HUES64 (cell line): ENCODE measurements at regions not wholly inside any gene's neighbourhood (a gene's known extent, or its start where the extent isn't known, plus 50 kb on each side); places are given as distances from the start of the nearest gene placed in this dataset.

Source experiments
- H3K27ac ChIP-seq: 2 replicates; pipeline ENCODE4 v1.7.0; 2013; ENCODE audit warnings: low read depth, low read length, inconsistent platforms
- H3K27me3 ChIP-seq: 2 replicates; pipeline ENCODE4 v1.6.1; 2013; ENCODE audit warnings: mild to moderate bottlenecking, low read length; ENCODE audit not compliant: insufficient read depth
- H3K36me3 ChIP-seq: 2 replicates; pipeline ENCODE4 v1.6.1; 2013; ENCODE audit warnings: mild to moderate bottlenecking, low read length; ENCODE audit not compliant: insufficient read depth
- H3K4me1 ChIP-seq: 2 replicates; pipeline ENCODE4 v1.6.1; 2013; ENCODE audit warnings: mild to moderate bottlenecking, low read length, moderate library complexity; ENCODE audit not compliant: insufficient read depth
- H3K4me3 ChIP-seq: 2 replicates; pipeline ENCODE4 v1.5.1; 2013; ENCODE audit warnings: mild to moderate bottlenecking, low read length, moderate library complexity
- H3K9ac ChIP-seq: 2 replicates; pipeline ENCODE4 v1.6.1; 2013; ENCODE audit warnings: mild to moderate bottlenecking, low read depth, low read length
- H3K9me3 ChIP-seq: 2 replicates; pipeline ENCODE4 v1.6.1; 2013; ENCODE audit warnings: low read depth, low read length; ENCODE audit not compliant: insufficient read depth
- WGBS: fragments of 150-250, 120-280 bp; methylation state at CpG from one replicate; pipeline ENCODE4 v1.1.7; 2013; ENCODE audit warnings: missing lambda C conversion rate; 5-methylcytosine and 5-hydroxymethylcytosine counted together

GRCh38 chr5:52674815-52675545 lies 112.7 kb upstream of the ITGA1 start:
- WGBS: 95% methylated on average over 5 of the region's 5 CpGs
- H3K36me3 ChIP-seq: no peaks in the 10 kb centered on the region
- no peaks in the 10 kb centered on the region for H3K4me1 ChIP-seq
- H3K9ac ChIP-seq: no peak overlapping the region
- no peak overlapping the region for H3K4me3 ChIP-seq
- no peak overlapping the region for H3K27ac ChIP-seq
- no peaks in the 10 kb centered on the region for H3K9me3 ChIP-seq
- no peaks in the 10 kb centered on the region for H3K27me3 ChIP-seq

- Histone ChIP-seq H3K4me1 (peaks cover 11% of the 10 kb centered on the region), H3K9me3 (no peaks in the 10 kb centered on the region), H3K27me3 (no peaks in the 10 kb centered on the region), H3K27ac (no peak overlapping the region), H3K4me3 (no peak overlapping the region), H3K9ac (no peak overlapping the region), H3K36me3 (no peaks in the 10 kb centered on the region)
- WGBS: 56% methylated on average over 7 of the region's 7 CpGs
Measured at GRCh38 chr5:52682492-52682891, 105.2 kb upstream of the ITGA1 start.

GRCh38 chr5:52684051-52684450 lies 103.7 kb upstream of the ITGA1 start:
- Histone ChIP-seq H3K27ac (no peak overlapping the region), H3K9me3 (no peaks in the 10 kb centered on the region), H3K4me1 (peaks cover 11% of the 10 kb centered on the region), H3K4me3 (no peak overlapping the region), H3K9ac (no peak overlapping the region), H3K36me3 (no peaks in the 10 kb centered on the region), H3K27me3 (no peaks in the 10 kb centered on the region)
- WGBS: 92% methylated on average over 1 of the region's 1 CpG

GRCh38 chr5:52685566-52685965 lies 102.2 kb upstream of the ITGA1 start:
- Histone ChIP-seq H3K9ac (no peak overlapping the region), H3K4me3 (no peak overlapping the region), H3K9me3 (no peaks in the 10 kb centered on the region), H3K27me3 (no peaks in the 10 kb centered on the region), H3K36me3 (no peaks in the 10 kb centered on the region), H3K27ac (no peak overlapping the region), H3K4me1 (peaks cover 13% of the 10 kb centered on the region)
- 80% methylated on average over 1 of the region's 1 CpG for WGBS

GRCh38 chr5:52685971-52686370 lies 101.7 kb upstream of the ITGA1 start:
- WGBS: 98% methylated on average over 3 of the region's 4 CpGs
- Histone ChIP-seq H3K9ac (no peak overlapping the region), H3K9me3 (no peaks in the 10 kb centered on the region), H3K27me3 (no peaks in the 10 kb centered on the region), H3K36me3 (no peaks in the 10 kb centered on the region), H3K4me3 (no peak overlapping the region), H3K27ac (no peak overlapping the region), H3K4me1 (peaks cover 17% of the 10 kb centered on the region)

GRCh38 chr5:52690236-52690768 lies 97.4 kb upstream of the ITGA1 start:
- H3K9ac ChIP-seq: no peak overlapping the region
- 42% methylated on average over 2 of the region's 2 CpGs for WGBS
- H3K36me3 ChIP-seq: no peaks in the 10 kb centered on the region
- H3K27ac ChIP-seq: no peak overlapping the region
- no peak overlapping the region for H3K4me3 ChIP-seq
- peaks cover 31% of the 10 kb centered on the region for H3K4me1 ChIP-seq
- no peaks in the 10 kb centered on the region for H3K27me3 ChIP-seq
- H3K9me3 ChIP-seq: no peaks in the 10 kb centered on the region

- Histone ChIP-seq H3K9me3 (no peaks in the 10 kb centered on the region), H3K9ac (no peak overlapping the region), H3K36me3 (no peaks in the 10 kb centered on the region), H3K27ac (no peak overlapping the region), H3K4me1 (peaks cover 31% of the 10 kb centered on the region), H3K4me3 (no peak overlapping the region), H3K27me3 (no peaks in the 10 kb centered on the region)
Measured at GRCh38 chr5:52692039-52692438, 95.7 kb upstream of the ITGA1 start.

- Histone ChIP-seq H3K36me3 (no peaks in the 10 kb centered on the region), H3K9me3 (no peaks in the 10 kb centered on the region), H3K27me3 (no peaks in the 10 kb centered on the region), H3K4me1 (peaks cover 31% of the 10 kb centered on the region), H3K9ac (no peak overlapping the region), H3K27ac (no peak overlapping the region), H3K4me3 (no peak overlapping the region)
- WGBS: 91% methylated on average over 1 of the region's 1 CpG
Measured at GRCh38 chr5:52692606-52693005, 95.1 kb upstream of the ITGA1 start.

GRCh38 chr5:52693280-52693679 lies 94.4 kb upstream of the ITGA1 start:
- no peaks in the 10 kb centered on the region for H3K9me3 ChIP-seq
- no peak overlapping the region for H3K4me3 ChIP-seq
- H3K36me3 ChIP-seq: no peaks in the 10 kb centered on the region
- H3K27me3 ChIP-seq: no peaks in the 10 kb centered on the region
- H3K4me1 ChIP-seq: peaks cover 31% of the 10 kb centered on the region
- no peak overlapping the region for H3K27ac ChIP-seq
- H3K9ac ChIP-seq: no peak overlapping the region

GRCh38 chr5:52693836-52694235 lies 93.9 kb upstream of the ITGA1 start:
- Histone ChIP-seq H3K27ac (no peak overlapping the region), H3K27me3 (no peaks in the 10 kb centered on the region), H3K9ac (no peak overlapping the region), H3K4me1 (peaks cover 31% of the 10 kb centered on the region), H3K36me3 (no peaks in the 10 kb centered on the region), H3K9me3 (no peaks in the 10 kb centered on the region), H3K4me3 (no peak overlapping the region)
- WGBS: 95% methylated on average over 1 of the region's 1 CpG

GRCh38 chr5:52694648-52695047 lies 93.1 kb upstream of the ITGA1 start:
- no peaks in the 10 kb centered on the region for H3K9me3 ChIP-seq
- WGBS: 95% methylated on average over 3 of the region's 3 CpGs
- peaks cover 31% of the 10 kb centered on the region for H3K4me1 ChIP-seq

GRCh38 chr5:52702877-52703276 lies 84.8 kb upstream of the ITGA1 start:
- H3K4me3 ChIP-seq: no peak overlapping the region
- no peak overlapping the region for H3K27ac ChIP-seq

More at GRCh38 chr5:52694648-52695047, 93.1 kb upstream of the ITGA1 start:
- Histone ChIP-seq H3K27me3 (no peaks in the 10 kb centered on the region), H3K36me3 (no peaks in the 10 kb centered on the region), H3K4me3 (no peak overlapping the region), H3K27ac (no peak overlapping the region), H3K9ac (no peak overlapping the region)

More at GRCh38 chr5:52702877-52703276, 84.8 kb upstream of the ITGA1 start:
- Histone ChIP-seq H3K27me3 (no peaks in the 10 kb centered on the region), H3K9me3 (no peaks in the 10 kb centered on the region), H3K36me3 (no peaks in the 10 kb centered on the region), H3K4me1 (no peaks in the 10 kb centered on the region), H3K9ac (no peak overlapping the region)
- WGBS: 91% methylated on average over 2 of the region's 2 CpGs
